ENCODE measurements at regions not wholly inside any gene's neighbourhood (a gene's known extent, or its start where the extent isn't known, plus 50 kb on each side); places are given as distances from the start of the nearest gene placed in this dataset.

DNA sequence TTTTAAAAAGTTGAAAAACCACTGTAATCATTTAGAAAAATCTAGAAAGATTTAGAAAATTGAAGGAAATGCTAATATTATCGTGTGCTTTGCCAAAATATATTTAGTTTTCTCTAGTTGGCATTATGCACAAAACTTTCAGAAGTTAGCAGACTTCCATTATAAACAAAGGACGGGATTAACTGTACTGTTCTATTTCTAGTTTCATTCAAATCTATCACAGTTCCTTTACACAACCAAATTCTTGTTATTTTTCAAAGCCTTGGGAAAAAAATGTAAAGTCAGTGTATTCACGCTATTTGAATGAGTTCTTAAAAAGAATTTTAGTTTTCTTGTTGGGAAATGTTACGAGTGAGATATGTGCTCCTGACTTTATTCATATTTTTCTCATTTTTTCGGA, 277.8 kb downstream of the LMO7 start:
- Histone ChIP-seq H3K4me3 (ENCODE audit: low read length) (no peak overlapping the region), H3K27me3 (ENCODE audit: low read depth, low read length) (no peaks in the 10 kb centered on the region), H3K27ac (ENCODE audit: low read length) (no peak overlapping the region), H3K9me3 (ENCODE audit: insufficient read depth, low read length) (no peaks in the 10 kb centered on the region), H3K36me3 (replicated peaks; ENCODE audit: low read depth, low read length) (no peaks in the 10 kb centered on the region), H2AFZ (ENCODE audit: low read depth, low read length) (no peak overlapping the region), H4K20me1 (ENCODE audit: insufficient read depth, low read length) (no peaks in the 10 kb centered on the region), H3K4me1 (ENCODE audit: low read length) (peaks cover 6% of the 10 kb centered on the region), H3K79me2 (ENCODE audit: low read length) (no peaks in the 10 kb centered on the region), H3K4me2 (ENCODE audit: low read length) (no peak overlapping the region), H3K9ac (ENCODE audit: low read length) (no peak overlapping the region)
- TF ChIP-seq, protein P1, sequence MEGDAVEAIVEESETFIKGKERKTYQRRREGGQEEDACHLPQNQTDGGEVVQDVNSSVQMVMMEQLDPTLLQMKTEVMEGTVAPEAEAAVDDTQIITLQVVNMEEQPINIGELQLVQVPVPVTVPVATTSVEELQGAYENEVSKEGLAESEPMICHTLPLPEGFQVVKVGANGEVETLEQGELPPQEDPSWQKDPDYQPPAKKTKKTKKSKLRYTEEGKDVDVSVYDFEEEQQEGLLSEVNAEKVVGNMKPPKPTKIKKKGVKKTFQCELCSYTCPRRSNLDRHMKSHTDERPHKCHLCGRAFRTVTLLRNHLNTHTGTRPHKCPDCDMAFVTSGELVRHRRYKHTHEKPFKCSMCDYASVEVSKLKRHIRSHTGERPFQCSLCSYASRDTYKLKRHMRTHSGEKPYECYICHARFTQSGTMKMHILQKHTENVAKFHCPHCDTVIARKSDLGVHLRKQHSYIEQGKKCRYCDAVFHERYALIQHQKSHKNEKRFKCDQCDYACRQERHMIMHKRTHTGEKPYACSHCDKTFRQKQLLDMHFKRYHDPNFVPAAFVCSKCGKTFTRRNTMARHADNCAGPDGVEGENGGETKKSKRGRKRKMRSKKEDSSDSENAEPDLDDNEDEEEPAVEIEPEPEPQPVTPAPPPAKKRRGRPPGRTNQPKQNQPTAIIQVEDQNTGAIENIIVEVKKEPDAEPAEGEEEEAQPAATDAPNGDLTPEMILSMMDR (IDR thresholded peaks at IDR 0.05; ENCODE audit: low read depth, low read length) = no peak
- no peak for TF ChIP-seq EZH2phosphoT487 (IDR thresholded peaks at IDR 0.05; ENCODE audit: low read depth)

DNA sequence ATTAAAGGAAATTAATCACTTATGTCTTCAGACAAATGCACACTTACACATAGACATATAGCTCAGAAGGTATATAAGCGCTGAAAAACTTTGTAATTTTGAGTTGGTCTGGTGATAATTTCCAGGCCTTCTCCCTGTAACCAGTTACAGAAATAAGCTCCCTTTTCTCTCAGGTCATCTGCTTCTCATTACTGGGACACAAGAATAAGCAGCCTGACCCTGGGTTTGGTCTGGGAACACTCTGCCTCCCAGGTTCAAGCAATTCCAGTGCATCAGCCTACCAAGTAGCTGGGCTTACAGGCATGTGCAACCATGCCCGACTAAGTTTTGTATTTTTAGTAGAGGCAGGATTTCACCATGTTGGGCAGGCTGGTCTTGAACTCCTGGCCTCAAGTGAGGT, 274.5 kb downstream of the LMO7 start:
- no peaks in the 10 kb centered on the region for H3K79me2 ChIP-seq (ENCODE audit: low read length)
- H3K4me1 ChIP-seq (ENCODE audit: low read length) = no peaks in the 10 kb centered on the region
- H4K20me1 ChIP-seq (ENCODE audit: insufficient read depth, low read length) = no peaks in the 10 kb centered on the region
- TF ChIP-seq, protein P1 (IDR thresholded peaks at IDR 0.05; ENCODE audit: low read depth, low read length) = no peak
- TF ChIP-seq EZH2phosphoT487 (IDR thresholded peaks at IDR 0.05; ENCODE audit: low read depth) = no peak
- no peaks in the 10 kb centered on the region for H3K9me3 ChIP-seq (ENCODE audit: insufficient read depth, low read length)
- H3K4me2 ChIP-seq (ENCODE audit: low read length) = no peak overlapping the region
- no peak overlapping the region for H3K9ac ChIP-seq (ENCODE audit: low read length)
- H3K36me3 ChIP-seq (replicated peaks; ENCODE audit: low read depth, low read length) = no peaks in the 10 kb centered on the region
- H2AFZ ChIP-seq (ENCODE audit: low read depth, low read length) = no peak overlapping the region
- peaks cover 4% of the 10 kb centered on the region; the same call in 1 of the 2 replicates for H3K27me3 ChIP-seq (ENCODE audit: low read depth, low read length)
- H3K4me3 ChIP-seq (ENCODE audit: low read length) = no peak overlapping the region
- no peak overlapping the region for H3K27ac ChIP-seq (ENCODE audit: low read length)
